Panc1 (cell line): ENCODE measurements at regions not wholly inside any gene's neighbourhood (a gene's known extent, or its start where the extent isn't known, plus 50 kb on each side); places are given as distances from the start of the nearest gene placed in this dataset.

Experiments used
- SIN3A ChIP-seq: IDR thresholded peaks from 2 replicates; pipeline ENCODE4 v1.6.1; 2012; ENCODE audit warnings: low read depth, mild to moderate bottlenecking, low read length, moderate library complexity, borderline replicate concordance; ENCODE audit not compliant: insufficient read depth
- TF ChIP-seq, protein P1 (sequence below): fragments of 450-650 bp; IDR thresholded peaks from 2 replicates; pipeline ENCODE4 v1.5.1; 2017; ENCODE audit warnings: mild to moderate bottlenecking

DNA sequence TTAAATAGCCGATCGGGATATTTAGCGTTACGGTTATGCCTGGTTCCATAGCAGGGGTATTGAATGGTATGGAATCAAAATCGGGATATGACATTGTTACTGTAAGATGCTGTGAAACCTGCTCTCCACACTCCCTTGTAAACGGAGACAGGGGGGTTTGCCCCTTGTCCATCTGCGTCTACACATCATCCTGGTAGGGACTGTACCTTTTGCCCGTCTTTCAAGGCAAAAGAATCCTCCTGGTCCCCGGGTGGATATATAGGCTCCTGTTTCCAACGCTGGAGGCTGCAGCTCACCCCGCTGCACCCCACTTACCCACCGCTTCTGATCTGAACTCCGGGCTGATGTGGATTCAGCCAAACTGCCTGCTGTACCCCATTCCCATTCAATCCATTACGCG is 189.1 kb downstream of the SHOX start:
- no peak for TF ChIP-seq SIN3A
- TF ChIP-seq, protein P1, sequence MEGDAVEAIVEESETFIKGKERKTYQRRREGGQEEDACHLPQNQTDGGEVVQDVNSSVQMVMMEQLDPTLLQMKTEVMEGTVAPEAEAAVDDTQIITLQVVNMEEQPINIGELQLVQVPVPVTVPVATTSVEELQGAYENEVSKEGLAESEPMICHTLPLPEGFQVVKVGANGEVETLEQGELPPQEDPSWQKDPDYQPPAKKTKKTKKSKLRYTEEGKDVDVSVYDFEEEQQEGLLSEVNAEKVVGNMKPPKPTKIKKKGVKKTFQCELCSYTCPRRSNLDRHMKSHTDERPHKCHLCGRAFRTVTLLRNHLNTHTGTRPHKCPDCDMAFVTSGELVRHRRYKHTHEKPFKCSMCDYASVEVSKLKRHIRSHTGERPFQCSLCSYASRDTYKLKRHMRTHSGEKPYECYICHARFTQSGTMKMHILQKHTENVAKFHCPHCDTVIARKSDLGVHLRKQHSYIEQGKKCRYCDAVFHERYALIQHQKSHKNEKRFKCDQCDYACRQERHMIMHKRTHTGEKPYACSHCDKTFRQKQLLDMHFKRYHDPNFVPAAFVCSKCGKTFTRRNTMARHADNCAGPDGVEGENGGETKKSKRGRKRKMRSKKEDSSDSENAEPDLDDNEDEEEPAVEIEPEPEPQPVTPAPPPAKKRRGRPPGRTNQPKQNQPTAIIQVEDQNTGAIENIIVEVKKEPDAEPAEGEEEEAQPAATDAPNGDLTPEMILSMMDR: no peak
